Esophagus muscularis mucosa (tissue), 3 donors: ENCODE measurements at regions not wholly inside any gene's neighbourhood (a gene's known extent, or its start where the extent isn't known, plus 50 kb on each side); places are given as distances from the start of the nearest gene placed in this dataset.

Experiments
- POLR2A ChIP-seq: fragments of 450-650 bp; IDR thresholded peaks from one replicate; pipeline ENCODE4 v1.6.1; 2017; ENCODE audit warnings: antibody characterized with exemption, moderate library complexity, mild to moderate bottlenecking, low read depth
- TF ChIP-seq, protein P1 (sequence below), 3 experiments: fragments of 200-600 bp in 2 of 3; fragments of 450-650 bp in 1 of 3; sonication (generic) in 2 of 3; IDR thresholded peaks; one replicate each; pipeline ENCODE4 v1.5.1; 2017 to 2019; ENCODE audit warnings: antibody characterized with exemption in 3 of 3, mild to moderate bottlenecking in 2 of 3, moderate library complexity in 1 of 3

DNA sequence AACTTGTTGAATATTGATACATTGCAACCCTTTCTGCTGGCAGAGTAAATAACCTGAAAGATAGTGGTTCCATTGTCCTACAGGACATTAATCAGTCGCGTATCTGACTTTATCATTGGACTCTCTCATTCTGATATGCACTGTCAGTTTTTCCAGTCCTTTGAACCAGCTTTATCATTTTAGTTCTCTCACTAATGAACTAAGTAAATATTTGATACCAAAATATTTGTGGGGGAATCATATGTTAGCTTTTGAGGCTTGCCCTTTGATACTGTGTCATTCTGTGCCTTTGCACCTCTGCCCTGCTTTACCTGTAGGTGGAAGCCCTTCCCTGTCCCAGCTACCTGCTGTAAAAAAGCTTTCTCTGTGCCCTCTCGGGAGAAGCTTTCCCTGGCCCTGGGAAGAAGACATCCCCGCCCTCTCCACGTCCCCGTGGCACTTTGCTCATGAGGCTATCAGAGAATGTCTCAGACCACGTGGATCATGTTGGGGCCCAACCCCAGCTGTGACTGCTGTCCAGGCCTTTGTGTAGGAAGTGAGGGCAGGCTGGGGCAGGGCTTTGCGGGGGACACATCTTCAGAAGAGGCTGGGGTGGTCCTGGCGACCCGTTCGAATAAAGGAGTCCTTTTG, 117.8 kb upstream of the NXT1 start:
- TF ChIP-seq, protein P1, sequence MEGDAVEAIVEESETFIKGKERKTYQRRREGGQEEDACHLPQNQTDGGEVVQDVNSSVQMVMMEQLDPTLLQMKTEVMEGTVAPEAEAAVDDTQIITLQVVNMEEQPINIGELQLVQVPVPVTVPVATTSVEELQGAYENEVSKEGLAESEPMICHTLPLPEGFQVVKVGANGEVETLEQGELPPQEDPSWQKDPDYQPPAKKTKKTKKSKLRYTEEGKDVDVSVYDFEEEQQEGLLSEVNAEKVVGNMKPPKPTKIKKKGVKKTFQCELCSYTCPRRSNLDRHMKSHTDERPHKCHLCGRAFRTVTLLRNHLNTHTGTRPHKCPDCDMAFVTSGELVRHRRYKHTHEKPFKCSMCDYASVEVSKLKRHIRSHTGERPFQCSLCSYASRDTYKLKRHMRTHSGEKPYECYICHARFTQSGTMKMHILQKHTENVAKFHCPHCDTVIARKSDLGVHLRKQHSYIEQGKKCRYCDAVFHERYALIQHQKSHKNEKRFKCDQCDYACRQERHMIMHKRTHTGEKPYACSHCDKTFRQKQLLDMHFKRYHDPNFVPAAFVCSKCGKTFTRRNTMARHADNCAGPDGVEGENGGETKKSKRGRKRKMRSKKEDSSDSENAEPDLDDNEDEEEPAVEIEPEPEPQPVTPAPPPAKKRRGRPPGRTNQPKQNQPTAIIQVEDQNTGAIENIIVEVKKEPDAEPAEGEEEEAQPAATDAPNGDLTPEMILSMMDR (IDR thresholded peaks at IDR 0.05), result no peak
- no peak for TF ChIP-seq POLR2A
